ENCODE measurements at regions not wholly inside any gene's neighbourhood (a gene's known extent, or its start where the extent isn't known, plus 50 kb on each side); places are given as distances from the start of the nearest gene placed in this dataset.

DNA sequence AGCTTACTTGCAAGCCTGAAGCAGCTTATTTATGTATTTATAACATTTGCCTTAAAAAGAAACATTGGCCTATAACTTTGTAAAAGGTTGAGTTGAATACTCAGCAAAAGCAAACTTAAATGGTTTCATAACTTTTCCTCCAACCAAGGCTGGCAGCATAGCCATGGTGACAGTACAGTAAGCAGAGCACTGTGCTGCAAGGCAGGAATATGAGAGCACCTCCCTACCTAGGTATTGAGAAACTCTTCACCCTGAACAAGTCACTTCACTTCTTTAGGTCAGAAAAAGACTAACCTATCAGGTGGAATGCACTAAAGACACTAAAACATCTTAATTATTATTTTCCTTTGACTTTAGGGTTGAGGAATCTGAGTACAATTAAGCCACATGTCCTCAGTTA is 63.9 kb upstream of the GYPA start:
- TF ChIP-seq, protein P1, sequence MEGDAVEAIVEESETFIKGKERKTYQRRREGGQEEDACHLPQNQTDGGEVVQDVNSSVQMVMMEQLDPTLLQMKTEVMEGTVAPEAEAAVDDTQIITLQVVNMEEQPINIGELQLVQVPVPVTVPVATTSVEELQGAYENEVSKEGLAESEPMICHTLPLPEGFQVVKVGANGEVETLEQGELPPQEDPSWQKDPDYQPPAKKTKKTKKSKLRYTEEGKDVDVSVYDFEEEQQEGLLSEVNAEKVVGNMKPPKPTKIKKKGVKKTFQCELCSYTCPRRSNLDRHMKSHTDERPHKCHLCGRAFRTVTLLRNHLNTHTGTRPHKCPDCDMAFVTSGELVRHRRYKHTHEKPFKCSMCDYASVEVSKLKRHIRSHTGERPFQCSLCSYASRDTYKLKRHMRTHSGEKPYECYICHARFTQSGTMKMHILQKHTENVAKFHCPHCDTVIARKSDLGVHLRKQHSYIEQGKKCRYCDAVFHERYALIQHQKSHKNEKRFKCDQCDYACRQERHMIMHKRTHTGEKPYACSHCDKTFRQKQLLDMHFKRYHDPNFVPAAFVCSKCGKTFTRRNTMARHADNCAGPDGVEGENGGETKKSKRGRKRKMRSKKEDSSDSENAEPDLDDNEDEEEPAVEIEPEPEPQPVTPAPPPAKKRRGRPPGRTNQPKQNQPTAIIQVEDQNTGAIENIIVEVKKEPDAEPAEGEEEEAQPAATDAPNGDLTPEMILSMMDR (conservative IDR thresholded peaks at IDR 0.05; ENCODE audit: low read depth in 2 of 2): no peak
- TF ChIP-seq CREB1 (CRISPR knock-in tag; IDR thresholded peaks at IDR 0.05; ENCODE audit: low read depth) (no peak), NANOG (IDR thresholded peaks at IDR 0.05; ENCODE audit: borderline replicate concordance) (no peak), STAT1 (IDR thresholded peaks at IDR 0.05; ENCODE audit: unreplicated experiment) (no peak), EZH2phosphoT487 (IDR thresholded peaks at IDR 0.05; ENCODE audit: unreplicated experiment) (no peak), EZH2 (IDR thresholded peaks at IDR 0.05; ENCODE audit: low read depth, unreplicated experiment) (no peak), POLR2AphosphoS5 (IDR thresholded peaks at IDR 0.05; ENCODE audit: low read depth) (no peak), ZNF331 (CRISPR knock-in tag; IDR thresholded peaks at IDR 0.05; ENCODE audit: low read depth) (no peak), ZNF462 (CRISPR knock-in tag; IDR thresholded peaks at IDR 0.05) (no peak), JUNB (IDR thresholded peaks at IDR 0.05; ENCODE audit: unreplicated experiment) (no peak)
- TF ChIP-seq, protein P2, sequence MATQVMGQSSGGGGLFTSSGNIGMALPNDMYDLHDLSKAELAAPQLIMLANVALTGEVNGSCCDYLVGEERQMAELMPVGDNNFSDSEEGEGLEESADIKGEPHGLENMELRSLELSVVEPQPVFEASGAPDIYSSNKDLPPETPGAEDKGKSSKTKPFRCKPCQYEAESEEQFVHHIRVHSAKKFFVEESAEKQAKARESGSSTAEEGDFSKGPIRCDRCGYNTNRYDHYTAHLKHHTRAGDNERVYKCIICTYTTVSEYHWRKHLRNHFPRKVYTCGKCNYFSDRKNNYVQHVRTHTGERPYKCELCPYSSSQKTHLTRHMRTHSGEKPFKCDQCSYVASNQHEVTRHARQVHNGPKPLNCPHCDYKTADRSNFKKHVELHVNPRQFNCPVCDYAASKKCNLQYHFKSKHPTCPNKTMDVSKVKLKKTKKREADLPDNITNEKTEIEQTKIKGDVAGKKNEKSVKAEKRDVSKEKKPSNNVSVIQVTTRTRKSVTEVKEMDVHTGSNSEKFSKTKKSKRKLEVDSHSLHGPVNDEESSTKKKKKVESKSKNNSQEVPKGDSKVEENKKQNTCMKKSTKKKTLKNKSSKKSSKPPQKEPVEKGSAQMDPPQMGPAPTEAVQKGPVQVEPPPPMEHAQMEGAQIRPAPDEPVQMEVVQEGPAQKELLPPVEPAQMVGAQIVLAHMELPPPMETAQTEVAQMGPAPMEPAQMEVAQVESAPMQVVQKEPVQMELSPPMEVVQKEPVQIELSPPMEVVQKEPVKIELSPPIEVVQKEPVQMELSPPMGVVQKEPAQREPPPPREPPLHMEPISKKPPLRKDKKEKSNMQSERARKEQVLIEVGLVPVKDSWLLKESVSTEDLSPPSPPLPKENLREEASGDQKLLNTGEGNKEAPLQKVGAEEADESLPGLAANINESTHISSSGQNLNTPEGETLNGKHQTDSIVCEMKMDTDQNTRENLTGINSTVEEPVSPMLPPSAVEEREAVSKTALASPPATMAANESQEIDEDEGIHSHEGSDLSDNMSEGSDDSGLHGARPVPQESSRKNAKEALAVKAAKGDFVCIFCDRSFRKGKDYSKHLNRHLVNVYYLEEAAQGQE (IDR thresholded peaks at IDR 0.05; ENCODE audit: unreplicated experiment): no peak
